GM18511 (cell line): ENCODE measurements at regions not wholly inside any gene's neighbourhood (a gene's known extent, or its start where the extent isn't known, plus 50 kb on each side); places are given as distances from the start of the nearest gene placed in this dataset.
"Not testable (repeated sequence)": the region's sequence is repeated elsewhere in the genome, so short reads cannot be mapped to it uniquely, and the experiment has no call there.

Experiments
- ATAC-seq: cut with Tn5 transposase; IDR thresholded peaks from one replicate; pipeline ENCODE4 v1.9.1; 2021; ENCODE audit warnings: mild to moderate bottlenecking, moderate library complexity; ENCODE audit not compliant: unreplicated experiment

GRCh38 chr5:131005963-131006684, 158.9 kb downstream of the HINT1 start:
- ATAC-seq, result no peak

- ATAC-seq, result no peak
Measured at GRCh38 chr5:131001507-131001906, 163.5 kb downstream of the HINT1 start.

DNA sequence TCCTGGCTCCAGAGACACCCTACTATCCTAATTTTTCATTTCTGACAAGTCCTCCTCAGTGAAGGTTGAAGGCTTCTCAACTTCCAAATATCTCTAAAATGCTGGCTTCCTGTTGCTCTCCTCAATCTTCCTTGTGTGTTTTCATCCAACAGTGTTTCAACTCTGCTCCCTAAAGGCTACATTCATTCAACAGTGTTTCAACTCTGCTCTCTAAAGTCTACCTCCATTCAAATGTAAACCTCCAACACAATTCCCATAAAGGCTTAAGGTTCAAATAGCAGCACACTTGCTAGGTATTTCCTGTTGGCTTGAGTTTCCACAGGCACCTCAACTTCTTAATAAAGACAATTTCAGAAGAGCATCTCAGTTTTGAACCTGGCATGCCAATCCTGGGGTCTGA, 164.8 kb downstream of the HINT1 start:
- ATAC-seq, result no peak

- ATAC-seq, result not testable (repeated sequence)
Measured at GRCh38 chr5:130996720-130997119, 168.3 kb downstream of the HINT1 start.

DNA sequence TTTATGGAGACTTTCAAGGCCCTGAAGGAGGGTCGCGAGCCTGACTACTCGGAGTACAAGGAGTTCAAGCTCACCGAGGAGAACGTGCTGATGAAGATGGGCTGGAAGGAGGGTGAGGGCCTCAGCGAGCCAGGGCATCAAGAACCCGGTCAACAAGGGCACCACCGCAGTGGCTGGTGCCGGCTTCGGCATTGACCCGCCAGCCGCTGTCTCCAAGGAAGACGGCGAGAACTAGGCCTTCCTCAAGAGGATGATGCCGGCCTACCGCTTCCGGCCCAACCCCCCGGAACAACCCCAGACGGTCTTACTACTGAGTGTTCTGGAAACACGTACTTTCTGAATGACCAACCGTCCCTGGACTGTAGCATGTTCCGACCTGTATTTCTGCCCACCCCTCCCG, 169.2 kb downstream of the HINT1 start:
- ATAC-seq, result no peak

- no peak for ATAC-seq
Measured at GRCh38 chr5:130995254-130995515, 169.9 kb downstream of the HINT1 start.

GRCh38 chr5:130994496-130995253, 170.4 kb downstream of the HINT1 start:
- ATAC-seq, result no peak

- no peak for ATAC-seq
Measured at GRCh38 chr5:130992621-130993020, 172.4 kb downstream of the HINT1 start.

GRCh38 chr5:130992095-130992494, 173.0 kb downstream of the HINT1 start:
- no peak for ATAC-seq

DNA sequence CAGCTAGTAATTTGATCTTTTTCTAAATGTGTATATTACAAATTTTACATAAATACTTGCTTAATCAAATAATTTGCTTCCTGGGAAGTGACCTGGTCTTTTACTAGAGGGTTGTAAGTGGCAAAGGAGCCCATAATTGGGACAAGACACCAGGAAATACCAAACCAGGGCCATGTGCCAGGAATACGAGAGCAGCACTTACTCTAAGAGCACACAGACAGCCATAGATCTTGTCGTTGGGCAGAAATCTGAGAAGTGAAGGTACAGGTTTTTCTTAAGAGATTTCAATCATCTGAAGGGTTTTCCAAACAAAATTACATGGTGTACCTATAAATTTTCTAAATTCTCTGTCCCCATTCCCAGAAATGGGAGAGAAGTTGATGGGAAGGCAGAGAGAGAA, 179.3 kb downstream of the HINT1 start:
- no peak for ATAC-seq

- no peak for ATAC-seq
Measured at GRCh38 chr5:130981663-130982062, 183.4 kb downstream of the HINT1 start.

GRCh38 chr5:130978475-130978874, 186.6 kb downstream of the HINT1 start:
- ATAC-seq, result no peak

- no peak for ATAC-seq
Measured at GRCh38 chr5:130976493-130976892, 188.6 kb downstream of the HINT1 start.

DNA sequence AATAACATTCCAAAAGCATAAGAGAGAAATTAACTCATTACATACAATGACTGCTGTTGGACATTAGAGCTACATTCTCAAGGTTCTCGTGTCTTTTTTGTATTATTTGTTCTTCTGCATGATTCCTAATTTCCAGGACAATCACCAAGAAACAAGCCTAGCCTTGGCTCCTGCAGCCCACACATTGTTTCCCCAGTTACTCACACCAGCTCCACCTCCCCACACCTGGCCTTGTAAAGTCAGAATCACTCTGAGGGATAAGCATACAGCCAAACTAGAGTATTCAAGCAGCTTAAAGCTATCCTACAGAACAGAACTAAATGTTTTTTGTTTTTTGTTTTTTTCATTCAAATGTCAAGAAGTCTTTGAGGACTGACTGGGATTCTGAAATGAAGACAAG, 189.2 kb downstream of the HINT1 start:
- no peak for ATAC-seq

GRCh38 chr5:130975299-130975698, 189.8 kb downstream of the HINT1 start:
- no peak for ATAC-seq

- no peak for ATAC-seq
Measured at GRCh38 chr5:130974021-130974683, 190.9 kb downstream of the HINT1 start.

DNA sequence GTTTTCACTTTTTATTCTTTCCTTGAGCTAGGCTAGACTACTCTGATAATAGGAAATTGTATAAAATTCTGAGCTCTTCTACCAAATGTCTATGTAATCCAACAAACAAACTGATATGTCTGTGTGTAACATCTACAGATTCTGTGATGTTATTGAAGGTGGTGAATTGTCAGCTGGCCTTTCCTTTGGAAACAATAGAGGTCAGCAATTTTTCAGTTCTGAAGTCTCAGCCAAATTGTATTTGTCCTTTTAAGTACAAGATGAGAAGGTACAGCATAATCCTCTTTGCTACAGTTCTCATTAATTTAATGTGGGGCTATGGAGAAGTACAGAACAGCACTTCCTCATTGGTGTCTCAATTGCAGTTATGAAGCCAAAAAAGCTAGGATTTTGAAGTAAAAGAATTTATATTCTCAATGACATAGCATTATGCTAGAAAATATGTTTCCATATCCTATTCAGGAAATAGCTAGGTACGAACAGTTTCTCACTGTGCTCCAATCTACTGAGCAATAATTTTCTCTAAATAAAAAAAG, 198.0 kb downstream of the HINT1 start:
- no peak for ATAC-seq

GRCh38 chr5:130965920-130966319, 199.1 kb downstream of the HINT1 start:
- no peak for ATAC-seq

- no peak for ATAC-seq
Measured at GRCh38 chr5:130965360-130965759, 199.7 kb downstream of the HINT1 start.

DNA sequence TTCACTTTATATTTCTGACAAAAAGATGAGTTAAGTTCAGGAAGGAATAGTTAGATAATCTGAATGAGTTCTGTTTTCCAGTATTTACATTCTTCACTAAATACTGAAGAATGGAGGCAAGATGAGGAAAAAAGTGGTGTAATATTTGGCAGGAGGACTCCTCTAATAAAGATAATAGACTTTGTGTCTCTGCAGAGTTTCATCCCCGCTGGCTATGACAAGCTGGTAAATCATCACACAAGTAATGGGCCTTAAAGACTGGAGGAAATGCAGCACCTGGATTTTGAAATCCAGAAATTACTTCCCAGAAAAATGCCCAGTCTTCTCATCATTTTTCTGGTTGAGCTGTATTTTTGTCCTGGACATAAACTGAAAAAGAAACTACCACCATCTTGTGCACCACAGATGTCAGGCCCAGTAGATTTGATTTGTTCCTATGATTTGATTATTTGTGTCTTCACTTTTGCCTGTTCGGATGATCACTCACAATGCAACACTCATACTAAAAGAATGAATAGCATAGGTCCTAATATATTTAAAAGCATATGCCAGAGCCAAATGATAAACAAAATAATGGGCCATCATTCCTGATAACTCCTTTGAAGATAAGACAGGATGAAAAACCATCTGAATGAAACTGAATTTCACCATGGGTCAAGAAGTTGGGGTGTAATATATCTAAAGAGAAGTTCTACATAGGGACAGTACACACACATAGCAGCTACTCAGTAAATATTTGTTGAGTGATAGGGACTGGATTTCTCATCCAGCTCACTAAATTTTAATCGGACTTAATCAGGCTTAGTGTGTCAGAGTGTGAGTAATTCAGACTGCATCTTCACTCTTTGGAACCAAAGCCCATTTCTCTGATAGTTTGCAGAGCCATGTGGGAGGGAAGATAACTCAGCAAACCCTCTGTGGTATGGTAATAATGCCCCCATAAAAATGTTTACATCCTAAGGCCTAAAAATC, 200.5 kb downstream of the HINT1 start:
- no peak for ATAC-seq

DNA sequence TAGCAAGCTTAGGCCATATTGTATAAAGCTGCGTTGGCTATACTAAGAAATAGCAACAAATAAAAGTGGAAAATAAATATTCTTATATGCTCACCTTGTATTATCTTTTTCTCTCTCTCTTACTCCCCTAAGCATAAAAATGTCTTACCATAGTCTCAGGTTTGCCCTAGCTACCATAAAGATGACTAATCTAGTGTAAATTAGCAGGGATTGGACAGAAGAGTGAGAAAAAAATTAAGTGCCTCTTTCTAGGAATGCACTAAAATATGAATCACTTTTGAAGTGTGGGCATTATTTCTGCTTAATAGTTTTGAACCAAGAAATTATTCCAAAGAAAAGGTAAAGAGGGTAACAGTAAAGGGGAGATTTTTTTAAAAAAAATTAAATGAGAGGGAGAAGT, 201.3 kb downstream of the HINT1 start:
- no peak for ATAC-seq
